ENCODE measurements at regions not wholly inside any gene's neighbourhood (a gene's known extent, or its start where the extent isn't known, plus 50 kb on each side); places are given as distances from the start of the nearest gene placed in this dataset.
"Not testable (repeated sequence)": the region's sequence is repeated elsewhere in the genome, so short reads cannot be mapped to it uniquely, and the experiment has no call there.

DNA sequence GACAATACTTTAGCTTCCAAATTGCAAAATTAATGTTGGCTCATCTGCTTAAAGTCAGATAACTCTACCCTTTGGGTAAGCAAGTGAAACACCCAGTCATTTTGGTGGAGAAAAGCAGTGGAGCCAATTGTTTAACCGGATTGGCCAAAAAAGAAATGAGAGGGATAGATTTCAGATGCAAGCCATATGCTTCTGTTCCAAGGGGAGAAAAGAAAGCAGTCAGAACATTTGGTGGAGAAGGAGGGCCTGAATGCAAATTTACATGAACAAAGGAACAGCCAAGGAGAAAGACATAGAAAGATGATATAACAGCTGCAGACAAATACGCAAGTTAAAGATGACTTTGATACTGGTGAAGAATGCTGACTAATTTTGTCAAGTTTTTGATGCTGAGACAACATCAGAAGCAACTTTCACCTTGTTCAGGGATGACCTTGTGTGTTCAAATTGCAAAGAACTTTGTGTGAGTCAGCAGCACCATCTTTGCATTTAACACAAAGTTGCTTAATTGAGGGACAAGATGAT lies 173.1 kb downstream of the TGFB2 start (continued):
- TF ChIP-seq, protein P1, sequence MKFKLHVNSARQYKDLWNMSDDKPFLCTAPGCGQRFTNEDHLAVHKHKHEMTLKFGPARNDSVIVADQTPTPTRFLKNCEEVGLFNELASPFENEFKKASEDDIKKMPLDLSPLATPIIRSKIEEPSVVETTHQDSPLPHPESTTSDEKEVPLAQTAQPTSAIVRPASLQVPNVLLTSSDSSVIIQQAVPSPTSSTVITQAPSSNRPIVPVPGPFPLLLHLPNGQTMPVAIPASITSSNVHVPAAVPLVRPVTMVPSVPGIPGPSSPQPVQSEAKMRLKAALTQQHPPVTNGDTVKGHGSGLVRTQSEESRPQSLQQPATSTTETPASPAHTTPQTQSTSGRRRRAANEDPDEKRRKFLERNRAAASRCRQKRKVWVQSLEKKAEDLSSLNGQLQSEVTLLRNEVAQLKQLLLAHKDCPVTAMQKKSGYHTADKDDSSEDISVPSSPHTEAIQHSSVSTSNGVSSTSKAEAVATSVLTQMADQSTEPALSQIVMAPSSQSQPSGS (CRISPR knock-in tag; IDR thresholded peaks at IDR 0.05), result no peak

DNA sequence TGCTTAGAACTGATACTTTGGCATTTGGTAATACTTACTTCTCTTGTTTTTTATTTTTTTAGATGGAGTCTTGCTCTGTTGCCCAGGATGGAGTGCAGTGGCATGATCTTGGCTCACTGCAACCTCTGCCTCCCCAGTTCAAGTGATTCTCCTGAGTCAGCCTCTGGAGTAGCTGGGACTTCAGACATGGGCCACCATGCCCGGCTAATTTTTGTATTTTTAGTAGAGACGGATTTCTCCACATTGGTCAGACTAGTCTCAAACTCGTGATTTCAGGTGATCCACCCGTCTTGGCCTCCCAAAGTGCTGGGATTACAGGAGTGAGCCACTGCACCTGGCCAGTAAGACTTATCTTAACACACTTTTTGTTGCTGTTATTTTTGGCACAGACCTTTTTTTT lies 175.5 kb downstream of the TGFB2 start:
- H4K20me1 ChIP-seq (ENCODE audit: insufficient read depth, low read length); BruUV-seq (replicated peaks); DNase-seq (ENCODE audit: low spot score); H3K4me3 ChIP-seq (replicated peaks in 1 of 3; ENCODE audit: insufficient read depth in 1 of 3, low read depth in 2 of 3, low read length in 3 of 3); H2AFZ ChIP-seq (ENCODE audit: low read length); H3K27ac ChIP-seq (ENCODE audit: extremely low read length, insufficient read depth, low read length); FAIRE-seq; H3K79me2 ChIP-seq (ENCODE audit: insufficient read depth, low read length); H3K4me2 ChIP-seq (ENCODE audit: low read depth, low read length); H3K9me3 ChIP-seq (ENCODE audit: low read length); H3K4me1 ChIP-seq (ENCODE audit: insufficient read depth, low read length); H3K27me3 ChIP-seq (ENCODE audit: control insufficient read depth in 1 of 2, insufficient read depth in 2 of 2, low read length in 2 of 2); POLR2A ChIA-PET; H3K9ac ChIP-seq (ENCODE audit: insufficient read depth, low read depth, low read length); H3K36me3 ChIP-seq (replicated peaks in 1 of 2; ENCODE audit: control insufficient read depth in 1 of 2, insufficient read depth in 2 of 2, low read length in 2 of 2); ATAC-seq: not testable (repeated sequence)
- WGBS (ENCODE audit: low lambda C conversion rate), result 56% methylated on average over 4 of the region's 4 CpGs
- in situ Hi-C loops (cut with HindIII; ENCODE audit: extremely low pct_ligation_motif_present, low pct_unique_long_range_greater_than_20kb) (loop anchor here (5.0 kb wide), 1 partner anchor 158 kb away; no protein-coding TSS in a partner anchor), intact Hi-C loops (cut with micrococcal nuclease; ENCODE audit: unreplicated experiment) (loop anchor here (1.0 kb wide), 2 partner anchors 159 to 190 kb away; no protein-coding TSS in a partner anchor)
- CTCF ChIA-PET (ENCODE audit: low intra/inter-chr PET ratio, low total read pairs), result interaction anchor here (1.2 to 2.6 kb wide), 2 partner anchors 160 to 190 kb away, joined by 4 to 23 read pairs; no protein-coding TSS in a partner anchor

DNA sequence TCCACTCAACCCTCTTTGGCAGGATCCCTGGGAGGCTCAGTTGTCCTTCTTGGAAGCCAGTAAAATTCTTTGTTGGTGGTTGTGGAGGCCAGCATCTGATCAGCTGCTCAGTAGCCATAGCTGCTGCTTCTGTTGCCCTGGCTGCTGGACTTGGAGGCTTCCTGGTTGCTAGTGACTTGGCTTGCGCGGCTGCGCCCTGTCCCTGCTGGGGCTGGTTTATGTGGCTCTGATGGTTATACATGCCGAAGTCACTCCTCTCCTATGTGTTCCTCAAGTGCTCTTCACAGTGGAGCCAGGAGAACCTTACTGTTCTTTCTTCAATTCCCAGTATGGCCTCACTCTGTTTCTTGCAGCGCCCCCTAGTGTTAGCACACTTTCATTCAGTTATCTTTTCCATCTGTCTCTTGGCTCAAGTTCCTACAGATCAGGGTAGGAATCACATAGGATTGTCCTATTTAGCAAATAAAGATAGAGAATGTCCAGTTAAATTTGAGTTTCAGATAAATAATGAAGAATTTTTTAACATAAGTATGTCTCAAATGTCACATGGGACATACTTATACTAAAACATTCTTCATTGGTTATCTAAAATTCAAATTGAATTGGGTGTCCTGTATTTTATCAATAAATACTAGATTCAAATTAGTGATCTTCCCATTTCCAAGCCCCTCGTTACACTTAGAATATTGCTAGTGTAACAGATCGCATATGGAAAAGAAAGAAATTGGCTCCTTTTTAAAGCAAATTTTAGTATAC lies 176.5 kb downstream of the TGFB2 start:
- Histone ChIP-seq H3K4me3 (replicated peaks in 1 of 3; ENCODE audit: insufficient read depth in 1 of 3, low read depth in 2 of 3, low read length in 3 of 3) (no peak overlapping the region), H3K27me3 (ENCODE audit: control insufficient read depth in 1 of 2, insufficient read depth in 2 of 2, low read length in 2 of 2) (no peaks in the 10 kb centered on the region), H3K4me2 (ENCODE audit: low read depth, low read length) (no peak overlapping the region), H3K27ac (ENCODE audit: extremely low read length, insufficient read depth, low read length) (no peak overlapping the region), H3K9ac (ENCODE audit: insufficient read depth, low read depth, low read length) (no peak overlapping the region), H3K36me3 (replicated peaks in 1 of 2; ENCODE audit: control insufficient read depth in 1 of 2, insufficient read depth in 2 of 2, low read length in 2 of 2) (no peaks in the 10 kb centered on the region), H2AFZ (ENCODE audit: low read length) (no peak overlapping the region), H3K79me2 (ENCODE audit: insufficient read depth, low read length) (no peaks in the 10 kb centered on the region), H3K4me1 (ENCODE audit: insufficient read depth, low read length) (no peaks in the 10 kb centered on the region), H3K9me3 (ENCODE audit: low read length) (no peaks in the 10 kb centered on the region), H4K20me1 (ENCODE audit: insufficient read depth, low read length) (no peaks in the 10 kb centered on the region)
- no peak for TF ChIP-seq RBM22 (optimal IDR thresholded peaks at IDR 0.05; ENCODE audit: low read length)
- TF ChIP-seq CTCF (CRISPR knock-in tag; IDR thresholded peaks at IDR 0.05), result peak; percentile 79
- peak; percentile 82 for TF ChIP-seq STAG1 (CRISPR knock-in tag; IDR thresholded peaks at IDR 0.05)
- 0 out of 2 replicates have a peak, but pooled peaks have one; percentile 18 for TF ChIP-seq TGIF2 (CRISPR knock-in tag; IDR thresholded peaks at IDR 0.05)
- TF ChIP-seq SMC3 (IDR thresholded peaks at IDR 0.05; ENCODE audit: low read length), result peak; percentile 84
- TF ChIP-seq ZMYM3 (CRISPR knock-in tag; IDR thresholded peaks at IDR 0.05), result no peak
- BruUV-seq (replicated peaks), result no TSS peak
- in situ Hi-C loops (cut with HindIII; ENCODE audit: extremely low pct_ligation_motif_present, low pct_unique_long_range_greater_than_20kb), result loop anchor here (5.0 kb wide), 1 partner anchor 159 kb away; no protein-coding TSS in a partner anchor
- ATAC-seq (peak; percentile 81), DNase-seq (ENCODE audit: low spot score) (peak; percentile 45), FAIRE-seq (peak; percentile 32)
- intact Hi-C loops (cut with micrococcal nuclease; ENCODE audit: unreplicated experiment), result loop anchor here (1.0 kb wide), 2 partner anchors 160 to 191 kb away; no protein-coding TSS in a partner anchor
- ChIA-PET CTCF (ENCODE audit: low intra/inter-chr PET ratio, low total read pairs) (interaction anchor here (1.2 to 2.6 kb wide), 3 partner anchors 161 to 191 kb away, joined by 4 to 23 read pairs (median 5); no protein-coding TSS in a partner anchor), POLR2A (no interaction called here)
- WGBS (ENCODE audit: low lambda C conversion rate), result 41% methylated on average over 6 of the region's 7 CpGs

All from HepG2 (cell line).